ENCODE measurements at regions not wholly inside any gene's neighbourhood (a gene's known extent, or its start where the extent isn't known, plus 50 kb on each side); places are given as distances from the start of the nearest gene placed in this dataset.

GRCh38 chr16:85554889-85555718 lies 58.0 kb upstream of the GSE1 start (continued):
- TF ChIP-seq HES4 (CRISPR knock-in tag; IDR thresholded peaks at IDR 0.05; ENCODE audit: borderline replicate concordance) (peak; percentile 47; the same call in 1 of the 2 replicates), PHF21A (CRISPR knock-in tag; IDR thresholded peaks at IDR 0.05) (0 out of 2 replicates have a peak, but pooled peaks have one; percentile 29), BCL6 (CRISPR knock-in tag; IDR thresholded peaks at IDR 0.05) (peak; percentile 75), ATF4 (CRISPR knock-in tag; IDR thresholded peaks at IDR 0.05) (0 out of 4 replicates have a peak, but pooled peaks of 1 of the 2 experiments have one; percentile 7), ZNF768 (CRISPR knock-in tag; IDR thresholded peaks at IDR 0.05) (peak; percentile 59), TFDP2 (CRISPR knock-in tag; IDR thresholded peaks at IDR 0.05) (no peak), ZNF33B (CRISPR knock-in tag; IDR thresholded peaks at IDR 0.05) (0 out of 2 replicates have a peak, but pooled peaks have one; percentile 38), MXD4 (CRISPR knock-in tag; IDR thresholded peaks at IDR 0.05) (0 out of 2 replicates have a peak, but pooled peaks have one; percentile 28), GABPB1 (CRISPR knock-in tag; IDR thresholded peaks at IDR 0.05) (peak; percentile 60; the same call in 1 of the 2 replicates), RBFOX2 (IDR thresholded peaks at IDR 0.05; ENCODE audit: low read depth, low read length) (peak; percentile 50), ZKSCAN8 (CRISPR knock-in tag; IDR thresholded peaks at IDR 0.05; ENCODE audit: borderline replicate concordance) (no peak), ZNF460 (CRISPR knock-in tag; IDR thresholded peaks at IDR 0.05; ENCODE audit: borderline replicate concordance) (no peak), CHD4 (IDR thresholded peaks at IDR 0.05; ENCODE audit: borderline replicate concordance, low read length) (no peak), MYPOP (CRISPR knock-in tag; IDR thresholded peaks at IDR 0.05) (0 out of 2 replicates have a peak, but pooled peaks have one; percentile 6), SETDB1 (CRISPR knock-in tag; IDR thresholded peaks at IDR 0.05; ENCODE audit: borderline replicate concordance) (no peak), SMAD3 (CRISPR knock-in tag; IDR thresholded peaks at IDR 0.05) (no peak), FLYWCH1 (CRISPR knock-in tag; IDR thresholded peaks at IDR 0.05) (no peak), ZNF274 (CRISPR knock-in tag; IDR thresholded peaks at IDR 0.05) (0 out of 2 replicates have a peak, but pooled peaks have one; percentile 54), PRPF4 (IDR thresholded peaks at IDR 0.05; ENCODE audit: low read depth, low read length, poor library complexity, severe bottlenecking) (peak; percentile 80), ZNF800 (CRISPR knock-in tag; IDR thresholded peaks at IDR 0.05) (0 out of 2 replicates have a peak, but pooled peaks have one; percentile 12), MAF1 (CRISPR knock-in tag; IDR thresholded peaks at IDR 0.05; ENCODE audit: borderline replicate concordance) (no peak), ZNF263 (CRISPR knock-in tag; IDR thresholded peaks at IDR 0.05) (peak; percentile 81), POLR2A (IDR thresholded peaks at IDR 0.05; ENCODE audit: insufficient read depth in 1 of 2, low read depth in 2 of 2, low read length in 2 of 2) (peak in 1 of 2 experiments; percentile 43; a peak in 1 of 4 replicates), SP1 (IDR thresholded peaks at IDR 0.05) (no peak), SP1 (CRISPR knock-in tag; IDR thresholded peaks at IDR 0.05) (no peak), LCORL (IDR thresholded peaks at IDR 0.05) (no peak), LCORL (CRISPR knock-in tag; IDR thresholded peaks at IDR 0.05) (0 out of 2 replicates have a peak, but pooled peaks have one; percentile 40)
